T-helper 2 cell treated with Interferon-gamma antibody and Interleukin-4, amounts not matched to agents 5 μg/mL and 100 μg/mL, for 36 hours (primary cell): ENCODE measurements at regions not wholly inside any gene's neighbourhood (a gene's known extent, or its start where the extent isn't known, plus 50 kb on each side); places are given as distances from the start of the nearest gene placed in this dataset.

ENCODE experiments used
- DNase-seq: peaks from one replicate; pipeline ENCODE4 v3.0.0; 2021; ENCODE audit warnings: low spot score
- H3K27ac Mint-ChIP-seq: one replicate; pipeline ENCODE4 v1.8.0; 2021; ENCODE audit warnings: mild to moderate bottlenecking, mixed read lengths
- H3K27me3 Mint-ChIP-seq: one replicate; pipeline ENCODE4 v1.8.0; 2021; ENCODE audit warnings: low read depth, mixed read lengths
- H3K36me3 Mint-ChIP-seq: one replicate; pipeline ENCODE4 v1.8.0; 2021; ENCODE audit warnings: low read depth, mixed read lengths
- H3K4me1 Mint-ChIP-seq: one replicate; pipeline ENCODE4 v1.8.0; 2021; ENCODE audit warnings: low read depth, mixed read lengths
- H3K4me3 Mint-ChIP-seq: one replicate; pipeline ENCODE4 v1.8.0; 2022; ENCODE audit warnings: mild to moderate bottlenecking, moderate library complexity, mixed read lengths
- H3K9me3 Mint-ChIP-seq: one replicate; pipeline ENCODE4 v1.8.0; 2021; ENCODE audit warnings: mixed read lengths

DNA sequence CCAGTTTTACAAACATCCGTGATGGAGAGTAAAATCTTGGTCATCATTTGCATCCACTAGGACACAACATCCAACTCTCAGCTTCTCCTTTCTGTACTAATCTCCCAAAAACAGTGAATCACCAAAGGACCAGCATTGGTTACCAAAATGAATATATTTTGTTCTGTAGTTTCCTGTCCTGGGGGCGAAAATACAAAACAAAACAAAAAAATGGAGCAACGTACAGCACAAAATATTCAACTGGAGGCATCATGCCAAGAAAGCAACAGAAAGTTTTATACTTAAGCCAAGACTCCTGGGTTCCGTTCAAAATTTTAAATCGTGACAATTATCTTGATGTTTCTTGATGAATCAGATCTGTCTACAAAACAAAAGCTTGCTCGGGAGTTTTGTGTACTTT, 126.6 kb upstream of the CCDC28A start:
- Mint-ChIP-seq H3K4me3 (no peak overlapping the region), H3K4me1 (no peaks in the 10 kb centered on the region), H3K27me3 (peaks cover 2% of the 10 kb centered on the region), H3K36me3 (no peaks in the 10 kb centered on the region), H3K9me3 (no peaks in the 10 kb centered on the region), H3K27ac (no peak overlapping the region)
- no peak for DNase-seq

DNA sequence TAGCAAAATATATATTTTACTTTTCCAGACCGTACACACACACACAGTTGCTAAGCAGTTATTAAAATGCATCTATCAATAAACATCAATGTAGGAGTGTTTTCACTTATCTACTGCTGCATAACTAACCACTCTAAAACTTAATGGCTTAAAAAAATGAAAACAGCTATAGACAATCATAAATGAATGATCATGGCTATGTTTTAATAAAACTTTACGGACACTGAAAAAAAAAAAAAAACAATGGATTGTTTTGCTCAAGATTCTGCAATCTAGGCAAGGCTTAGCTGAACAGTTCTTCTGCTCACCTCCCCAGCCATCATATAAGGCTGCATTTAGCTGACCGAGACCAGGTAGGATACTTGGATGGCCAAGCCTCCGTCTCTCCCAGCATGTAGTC, 125.4 kb upstream of the CCDC28A start:
- no peaks in the 10 kb centered on the region for H3K9me3 Mint-ChIP-seq
- DNase-seq: no peak
- H3K4me3 Mint-ChIP-seq: no peak overlapping the region
- peaks cover 2% of the 10 kb centered on the region for H3K27me3 Mint-ChIP-seq
- H3K4me1 Mint-ChIP-seq: no peaks in the 10 kb centered on the region
- no peaks in the 10 kb centered on the region for H3K36me3 Mint-ChIP-seq
- H3K27ac Mint-ChIP-seq: no peak overlapping the region

GRCh38 chr6:138651491-138651890, 122.1 kb upstream of the CCDC28A start:
- H3K27me3 Mint-ChIP-seq: peaks cover 16% of the 10 kb centered on the region
- no peaks in the 10 kb centered on the region for H3K36me3 Mint-ChIP-seq
- no peak overlapping the region for H3K4me3 Mint-ChIP-seq
- no peaks in the 10 kb centered on the region for H3K9me3 Mint-ChIP-seq
- peaks cover 13% of the 10 kb centered on the region for H3K4me1 Mint-ChIP-seq
- no peak for DNase-seq
- H3K27ac Mint-ChIP-seq: no peak overlapping the region

DNA sequence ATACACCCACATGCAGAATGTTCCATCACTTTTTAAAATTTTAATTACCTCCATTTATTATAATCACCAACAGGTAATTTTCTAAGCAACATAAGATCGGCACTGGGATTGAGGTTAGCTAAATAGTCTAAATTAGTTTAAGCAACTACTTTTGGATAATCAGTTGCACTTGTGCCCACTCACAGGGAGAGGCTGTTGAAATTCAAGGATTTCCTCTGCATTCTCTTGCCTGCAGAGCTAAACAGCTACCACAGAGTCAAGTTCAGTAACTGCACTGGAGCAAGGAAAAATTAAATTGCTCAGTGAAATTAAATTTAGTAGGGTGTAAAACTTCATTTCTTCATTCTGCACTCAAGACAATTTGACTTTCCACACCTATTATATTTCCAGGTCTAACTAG, 120.7 kb upstream of the CCDC28A start:
- peaks cover 13% of the 10 kb centered on the region for H3K4me1 Mint-ChIP-seq
- H3K36me3 Mint-ChIP-seq: no peaks in the 10 kb centered on the region
- no peaks in the 10 kb centered on the region for H3K9me3 Mint-ChIP-seq
- DNase-seq: no peak
- H3K27ac Mint-ChIP-seq: no peak overlapping the region
- peaks cover 21% of the 10 kb centered on the region for H3K27me3 Mint-ChIP-seq
- H3K4me3 Mint-ChIP-seq: no peak overlapping the region

DNA sequence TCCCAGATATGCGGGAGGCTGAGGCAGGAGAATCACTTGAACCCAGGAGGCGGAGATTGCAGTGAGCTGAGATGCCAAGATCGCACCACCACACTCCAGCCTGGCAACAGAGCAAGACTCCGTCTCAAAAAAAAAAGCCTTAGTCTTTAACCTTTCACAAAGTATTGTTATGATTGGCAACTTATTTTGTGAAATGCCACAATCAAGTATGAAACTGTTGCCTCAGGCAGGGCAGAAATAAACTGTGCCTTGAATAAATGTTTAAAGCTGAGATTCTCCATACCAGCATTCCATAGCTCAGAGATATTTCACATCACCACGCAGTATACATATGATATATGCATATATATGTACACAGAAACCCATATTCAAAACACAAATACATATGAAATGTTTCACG, 120.1 kb upstream of the CCDC28A start:
- H3K4me1 Mint-ChIP-seq: peaks cover 13% of the 10 kb centered on the region
- H3K36me3 Mint-ChIP-seq: no peaks in the 10 kb centered on the region
- peaks cover 21% of the 10 kb centered on the region for H3K27me3 Mint-ChIP-seq

DNA sequence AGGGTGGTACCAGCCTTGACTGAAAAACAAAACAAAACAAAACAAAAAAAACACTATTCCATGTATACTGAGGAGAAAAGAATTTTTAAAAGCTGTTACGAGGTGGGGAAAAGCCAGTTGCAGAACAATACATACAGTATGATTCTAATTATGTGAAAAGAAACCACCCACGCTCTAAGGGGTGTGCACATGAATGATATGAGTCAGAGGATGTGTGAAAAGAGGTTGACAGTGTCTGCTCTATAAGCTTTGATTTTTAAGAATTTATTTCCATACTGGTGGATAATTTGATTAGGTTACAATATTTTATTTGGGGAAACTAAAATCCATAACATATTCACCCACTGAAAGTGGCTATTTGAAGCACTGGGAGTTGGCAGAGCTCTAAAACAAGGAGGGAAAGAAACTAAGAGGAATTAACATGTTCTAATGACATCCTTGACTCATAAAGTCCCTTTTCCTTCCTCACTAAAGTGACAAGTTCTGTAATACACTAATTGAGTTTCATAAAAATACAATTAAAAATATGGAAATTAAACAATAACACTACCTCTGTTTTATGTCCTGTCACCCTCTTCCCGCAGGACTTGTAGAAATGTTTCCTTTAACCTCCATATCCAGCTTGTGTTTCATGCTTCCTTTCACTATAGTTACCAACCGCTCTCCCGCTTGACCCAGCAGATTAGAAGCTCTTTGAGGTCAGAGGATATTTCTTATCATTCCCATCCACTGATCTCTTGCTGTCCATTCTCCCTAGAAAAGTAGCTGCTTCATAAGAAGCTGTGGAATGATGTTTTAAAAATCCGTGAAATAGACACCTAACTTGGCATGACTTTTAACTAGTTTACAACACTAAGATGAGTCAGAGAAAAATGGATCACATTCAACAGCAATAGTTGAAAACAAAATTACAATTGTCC, 118.6 kb upstream of the CCDC28A start:
- Mint-ChIP-seq H3K27ac (no peak overlapping the region), H3K4me3 (peak overlapping the region; percentile 63), H3K27me3 (peaks cover 21% of the 10 kb centered on the region), H3K4me1 (peaks cover 15% of the 10 kb centered on the region), H3K36me3 (no peaks in the 10 kb centered on the region), H3K9me3 (no peaks in the 10 kb centered on the region)
- peak; percentile 53 for DNase-seq

More for the DNA sequence above, 120.1 kb upstream of the CCDC28A start:
- DNase-seq: no peak
- no peaks in the 10 kb centered on the region for H3K9me3 Mint-ChIP-seq
- no peak overlapping the region for H3K27ac Mint-ChIP-seq
- no peak overlapping the region for H3K4me3 Mint-ChIP-seq

- Mint-ChIP-seq H3K4me1 (peaks cover 17% of the 10 kb centered on the region), H3K27ac (no peak overlapping the region), H3K27me3 (peaks cover 21% of the 10 kb centered on the region), H3K36me3 (no peaks in the 10 kb centered on the region), H3K9me3 (no peaks in the 10 kb centered on the region), H3K4me3 (no peak overlapping the region)
- DNase-seq: no peak
Measured at GRCh38 chr6:138655828-138656227, 117.7 kb upstream of the CCDC28A start.

DNA sequence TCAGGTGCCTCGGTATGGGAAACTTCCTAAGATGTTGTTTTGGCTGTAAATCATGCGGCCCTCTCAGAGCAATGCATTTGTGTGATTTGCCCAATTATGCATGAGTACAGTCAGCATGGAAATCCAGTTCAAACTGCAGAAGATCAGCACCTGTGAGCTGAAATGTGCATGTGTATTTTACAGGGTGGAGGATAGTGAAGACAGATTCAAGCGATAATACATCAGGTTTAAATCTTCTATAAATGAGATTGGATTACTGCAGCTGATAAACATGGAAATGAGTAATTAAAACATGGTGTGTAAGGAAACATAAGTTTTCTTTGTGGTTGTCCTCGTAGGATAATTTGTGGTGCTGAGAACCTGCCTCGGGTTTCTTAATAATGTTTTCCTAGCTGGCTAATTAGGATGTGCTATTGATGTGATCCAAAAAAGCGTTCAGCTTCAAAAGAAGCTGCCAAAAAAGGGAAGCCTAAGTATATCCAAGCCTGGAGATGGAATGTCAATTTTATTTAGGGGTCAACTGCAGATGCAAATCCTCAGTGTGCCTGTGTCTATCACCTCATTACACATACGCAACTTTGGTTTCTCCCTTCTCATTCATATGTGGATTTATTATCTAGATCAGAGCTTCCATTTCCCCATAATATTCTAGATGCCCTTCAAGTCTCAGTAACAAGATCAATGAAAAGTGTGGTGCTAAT, 117.1 kb upstream of the CCDC28A start:
- no peak overlapping the region for H3K4me3 Mint-ChIP-seq
- H3K27ac Mint-ChIP-seq: no peak overlapping the region
- H3K9me3 Mint-ChIP-seq: no peaks in the 10 kb centered on the region
- no peaks in the 10 kb centered on the region for H3K36me3 Mint-ChIP-seq
- no peak for DNase-seq
- H3K4me1 Mint-ChIP-seq: peaks cover 17% of the 10 kb centered on the region
- H3K27me3 Mint-ChIP-seq: peaks cover 19% of the 10 kb centered on the region

GRCh38 chr6:138657065-138657425, 116.5 kb upstream of the CCDC28A start:
- no peaks in the 10 kb centered on the region for H3K9me3 Mint-ChIP-seq

GRCh38 chr6:138659998-138660397, 113.6 kb upstream of the CCDC28A start:
- Mint-ChIP-seq H3K9me3 (no peaks in the 10 kb centered on the region), H3K4me1 (peaks cover 7% of the 10 kb centered on the region), H3K36me3 (no peaks in the 10 kb centered on the region), H3K27me3 (peaks cover 16% of the 10 kb centered on the region), H3K27ac (no peak overlapping the region), H3K4me3 (no peak overlapping the region)
- DNase-seq: no peak

More at GRCh38 chr6:138657065-138657425, 116.5 kb upstream of the CCDC28A start:
- Mint-ChIP-seq H3K27ac (no peak overlapping the region), H3K27me3 (peaks cover 19% of the 10 kb centered on the region), H3K4me1 (peaks cover 17% of the 10 kb centered on the region), H3K4me3 (no peak overlapping the region), H3K36me3 (no peaks in the 10 kb centered on the region)
- no peak for DNase-seq

- no peak for DNase-seq
- Mint-ChIP-seq H3K4me1 (peaks cover 4% of the 10 kb centered on the region), H3K9me3 (no peaks in the 10 kb centered on the region), H3K27me3 (peaks cover under 1% of the 10 kb centered on the region), H3K36me3 (no peaks in the 10 kb centered on the region), H3K4me3 (no peak overlapping the region), H3K27ac (no peak overlapping the region)
Measured at GRCh38 chr6:138662471-138662870, 111.1 kb upstream of the CCDC28A start.

DNA sequence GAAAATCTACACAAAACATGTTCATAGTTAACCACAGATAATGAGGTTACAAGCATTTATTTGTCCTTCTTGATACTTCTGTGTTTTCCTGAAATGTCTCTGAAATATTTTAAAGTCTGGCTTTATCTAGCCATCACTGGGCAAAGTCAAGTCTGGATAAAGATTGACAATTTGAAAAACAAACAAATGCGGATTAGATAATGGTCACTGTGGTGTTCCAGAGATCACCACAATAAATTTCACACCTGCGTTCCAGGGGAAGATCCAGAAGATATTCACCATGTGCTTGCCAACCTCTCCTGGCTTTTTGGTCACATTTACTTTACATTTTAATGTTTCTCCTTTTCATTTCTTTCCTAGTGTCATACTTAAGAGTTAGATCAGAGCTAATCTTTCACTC, 109.7 kb upstream of the CCDC28A start:
- peaks cover 2% of the 10 kb centered on the region for H3K27me3 Mint-ChIP-seq
- no peak overlapping the region for H3K4me3 Mint-ChIP-seq
- H3K36me3 Mint-ChIP-seq: no peaks in the 10 kb centered on the region
- peaks cover 4% of the 10 kb centered on the region for H3K4me1 Mint-ChIP-seq
- no peak overlapping the region for H3K27ac Mint-ChIP-seq
- DNase-seq: no peak
- no peaks in the 10 kb centered on the region for H3K9me3 Mint-ChIP-seq

DNA sequence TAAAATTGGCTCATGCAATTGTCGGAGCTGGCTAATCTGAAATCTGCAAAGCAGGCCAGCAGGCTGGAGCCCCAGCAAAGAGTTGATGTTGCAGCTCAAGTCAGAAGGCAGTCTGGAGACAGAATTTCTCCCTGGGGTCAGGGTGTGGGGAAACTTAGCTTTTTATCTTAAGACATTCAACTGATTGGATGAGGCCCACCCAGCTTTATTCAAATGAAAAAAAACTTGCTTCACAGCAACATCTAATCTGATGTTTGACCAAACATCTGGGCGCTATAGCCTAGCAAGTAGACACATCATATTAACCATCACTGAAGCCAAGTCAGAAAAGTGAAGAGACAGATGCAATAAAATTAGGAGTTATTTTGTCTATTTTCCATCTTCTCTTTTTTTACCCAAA, 108.8 kb upstream of the CCDC28A start:
- H3K27me3 Mint-ChIP-seq: peaks cover 2% of the 10 kb centered on the region
- no peaks in the 10 kb centered on the region for H3K36me3 Mint-ChIP-seq

GRCh38 chr6:138666636-138667035, 106.9 kb upstream of the CCDC28A start:
- H3K27me3 Mint-ChIP-seq: peaks cover 2% of the 10 kb centered on the region
- no peaks in the 10 kb centered on the region for H3K4me1 Mint-ChIP-seq
- H3K9me3 Mint-ChIP-seq: no peaks in the 10 kb centered on the region
- H3K27ac Mint-ChIP-seq: no peak overlapping the region
- no peaks in the 10 kb centered on the region for H3K36me3 Mint-ChIP-seq
- no peak for DNase-seq
- no peak overlapping the region for H3K4me3 Mint-ChIP-seq

More for the DNA sequence above, 108.8 kb upstream of the CCDC28A start:
- no peak overlapping the region for H3K4me3 Mint-ChIP-seq
- no peak overlapping the region for H3K27ac Mint-ChIP-seq
- H3K9me3 Mint-ChIP-seq: no peaks in the 10 kb centered on the region
- no peak for DNase-seq
- H3K4me1 Mint-ChIP-seq: peaks cover 4% of the 10 kb centered on the region
